ENCODE measurements at regions not wholly inside any gene's neighbourhood (a gene's known extent, or its start where the extent isn't known, plus 50 kb on each side); places are given as distances from the start of the nearest gene placed in this dataset.
A peak's percentile ranks its signal among the peaks of the same experiment; 100 is the strongest.
"Not testable (repeated sequence)": the region's sequence is repeated elsewhere in the genome, so short reads cannot be mapped to it uniquely, and the experiment has no call there.

DNA sequence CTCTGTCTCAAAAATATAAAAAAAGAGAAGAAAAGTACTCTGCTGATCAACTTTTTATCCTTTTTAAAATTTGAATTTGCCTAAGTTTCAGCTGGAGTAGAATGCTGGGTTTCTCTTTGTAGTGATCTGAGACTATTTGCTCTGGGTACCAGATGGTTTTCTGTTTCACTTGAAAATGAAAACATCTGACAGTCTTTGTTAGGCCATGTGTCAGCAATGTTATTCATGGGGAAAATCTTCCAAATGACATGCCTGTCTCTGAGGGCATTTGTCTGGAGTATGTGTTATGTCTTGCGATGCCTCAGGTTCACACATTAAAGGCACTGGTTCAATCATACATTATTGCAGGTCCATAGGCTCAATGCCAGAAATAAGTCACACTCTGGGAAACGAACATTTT is 175.3 kb upstream of the TMEM229A start:
- DNase-seq: no peak

- no peak for DNase-seq
Measured at GRCh38 chr7:124205526-124205925, 172.7 kb upstream of the TMEM229A start.

- no peak for DNase-seq
Measured at GRCh38 chr7:124202546-124202945, 169.7 kb upstream of the TMEM229A start.

DNA sequence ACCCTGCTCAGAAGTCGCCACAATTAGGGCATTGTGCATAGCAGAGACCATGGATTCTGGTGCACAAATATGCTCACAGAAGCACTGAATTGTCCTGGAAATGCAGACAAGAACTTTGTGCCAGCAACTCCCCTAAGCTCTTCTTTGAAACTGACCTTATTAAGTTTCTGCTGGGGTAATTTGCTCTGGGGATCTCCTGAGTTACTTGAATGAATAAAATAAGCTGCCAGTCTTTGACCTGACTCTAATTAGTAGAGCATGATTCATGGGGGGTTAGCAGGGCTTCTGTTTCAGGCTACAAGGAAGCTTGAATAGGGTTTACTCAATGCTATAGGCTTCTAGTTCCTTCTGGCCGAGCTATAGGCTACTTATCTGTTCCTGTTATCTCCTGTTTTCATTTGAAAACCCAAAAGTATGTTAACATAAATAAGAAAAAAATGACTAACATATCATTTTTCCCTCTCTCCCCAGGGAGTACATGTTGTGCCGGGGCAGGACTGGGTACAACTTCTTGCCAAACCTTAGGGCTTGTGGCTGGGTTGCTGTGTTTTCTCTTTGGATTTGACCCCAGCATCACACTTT is 169.0 kb upstream of the TMEM229A start:
- DNase-seq: no peak

DNA sequence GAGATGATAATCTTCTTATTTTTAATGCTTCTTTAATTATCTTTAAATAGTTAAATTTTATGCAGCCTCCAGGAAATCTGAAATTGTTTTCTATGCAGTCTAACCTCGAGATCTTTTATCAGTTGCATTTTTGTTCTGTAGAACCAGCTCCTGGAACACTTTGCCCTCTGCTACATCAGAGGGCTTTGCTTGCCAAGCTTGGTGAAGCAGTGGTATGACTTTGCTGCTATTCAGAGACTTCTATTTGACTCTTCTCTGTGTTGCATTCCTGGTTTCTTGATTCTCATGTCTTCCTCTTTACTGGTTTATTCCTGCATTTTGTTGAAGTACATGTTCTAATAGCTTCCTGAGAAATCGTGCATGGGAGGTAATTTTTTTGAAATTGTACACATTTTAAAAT is 163.7 kb upstream of the TMEM229A start:
- no peak for DNase-seq

DNA sequence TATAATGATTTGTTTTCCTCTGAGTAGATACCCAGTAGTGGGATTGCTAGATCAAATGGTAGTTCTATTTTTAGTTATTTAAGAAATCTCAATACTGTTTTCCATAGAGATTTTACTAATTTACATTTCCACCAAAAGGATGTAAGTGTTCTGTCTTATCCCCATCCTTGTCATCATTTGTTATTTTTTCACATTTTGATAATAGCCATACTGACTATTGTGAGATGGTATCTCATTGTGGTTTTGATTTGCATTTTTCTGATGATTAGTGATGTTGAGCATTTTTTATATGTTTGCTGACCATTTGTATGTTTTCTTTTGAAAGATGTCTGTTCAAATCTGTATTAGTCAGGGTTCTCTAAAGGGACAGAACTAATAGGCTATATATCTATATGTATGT is 160.0 kb upstream of the TMEM229A start:
- no peak for DNase-seq

DNA sequence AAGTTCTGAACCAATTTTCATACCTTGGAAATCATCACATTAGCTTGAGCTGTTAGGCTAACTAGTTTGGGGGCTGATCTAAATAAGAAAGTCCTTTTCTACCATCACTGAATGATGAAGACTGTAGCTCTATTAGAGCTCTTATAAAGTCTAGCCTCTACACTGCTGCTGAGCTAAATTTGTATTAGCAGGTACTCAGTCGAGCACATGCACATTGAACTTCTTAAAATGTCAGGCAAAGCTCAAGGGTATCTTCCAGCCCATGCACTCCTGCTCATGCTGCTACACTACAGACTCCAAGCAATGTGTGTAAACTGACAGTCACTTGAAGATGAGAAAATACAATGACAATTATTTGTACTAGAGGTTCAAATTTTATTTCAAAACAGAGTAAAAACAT is 158.8 kb upstream of the TMEM229A start:
- no peak for DNase-seq

DNA sequence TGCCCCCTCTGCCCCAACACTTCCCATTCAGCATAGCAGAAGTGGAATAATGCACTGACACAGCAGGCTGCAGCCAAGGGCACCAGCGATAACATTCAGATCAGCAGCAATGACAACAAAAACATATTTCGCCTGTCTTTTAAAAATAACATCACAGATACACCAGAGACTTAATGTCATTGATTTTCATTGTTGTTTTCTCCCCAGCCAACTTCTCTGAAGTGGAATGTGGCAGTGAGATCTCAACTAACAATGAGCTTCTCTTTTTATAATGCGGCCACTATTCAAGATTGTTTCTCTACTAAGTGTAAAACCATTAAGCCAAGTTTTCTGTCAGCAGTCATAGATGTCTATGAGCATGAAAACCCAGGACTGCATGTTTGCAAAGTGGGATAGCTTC is 158.2 kb upstream of the TMEM229A start:
- no peak for DNase-seq

GRCh38 chr7:124188576-124188975 is 155.7 kb upstream of the TMEM229A start:
- no peak for DNase-seq

- DNase-seq: no peak
Measured at GRCh38 chr7:124187962-124188361, 155.1 kb upstream of the TMEM229A start.

GRCh38 chr7:124183649-124184048 is 150.8 kb upstream of the TMEM229A start:
- DNase-seq: no peak

DNA sequence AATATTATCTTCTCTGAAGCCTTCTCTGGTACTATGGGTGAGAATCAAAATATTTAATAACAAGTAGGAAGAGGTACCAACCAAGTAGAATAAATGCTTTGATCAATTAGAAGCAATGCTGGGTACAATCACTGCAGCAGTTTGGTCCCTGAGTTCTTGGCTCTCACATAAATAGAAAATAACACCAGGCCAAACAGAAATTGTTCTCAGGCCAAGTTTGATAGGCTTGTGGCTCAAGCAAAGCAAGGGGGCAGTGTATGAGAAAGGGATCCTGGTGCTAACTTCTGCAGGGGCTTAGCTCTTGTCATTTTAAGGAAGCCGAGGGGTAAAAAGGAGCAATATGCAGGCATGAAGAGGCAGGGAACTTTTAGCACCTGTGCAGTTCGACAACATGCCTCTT is 146.8 kb upstream of the TMEM229A start:
- no peak for DNase-seq

DNA sequence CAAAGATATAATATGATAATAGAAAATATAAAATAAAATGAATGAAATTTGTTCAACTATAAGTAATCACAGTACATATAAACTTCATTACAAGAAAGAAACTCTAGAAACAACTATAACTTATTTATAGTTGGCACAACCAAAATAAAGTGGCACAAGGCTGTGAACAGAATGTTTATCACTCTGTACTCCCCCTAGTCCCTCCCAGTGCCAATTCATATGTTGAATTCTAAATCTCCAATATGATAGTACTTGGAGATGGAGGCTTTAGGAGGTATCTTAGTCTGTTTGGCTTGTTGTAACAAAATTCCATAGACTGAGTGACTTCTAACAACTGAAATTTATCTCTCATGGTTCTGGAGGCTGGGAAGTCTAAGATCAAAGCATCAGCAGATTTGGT is 145.0 kb upstream of the TMEM229A start:
- DNase-seq: no peak

DNA sequence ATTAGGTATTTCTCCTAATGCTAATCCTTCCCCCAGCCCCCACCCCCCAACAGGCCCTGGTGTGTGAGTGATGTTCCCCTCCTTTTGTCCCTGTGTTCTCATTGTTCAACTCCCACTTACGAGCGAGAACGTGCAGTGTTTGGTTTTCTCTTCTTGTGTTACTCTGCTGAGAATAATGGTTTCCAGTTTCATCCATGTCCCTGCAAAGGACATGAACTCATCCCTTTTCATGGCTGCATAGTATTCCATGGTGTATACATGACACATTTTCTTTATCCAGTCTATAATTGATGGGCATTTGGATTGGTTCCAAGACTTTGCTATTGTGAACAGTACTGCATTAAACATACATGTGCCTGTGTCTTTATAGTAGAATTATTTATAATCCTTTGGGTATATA is 138.9 kb upstream of the TMEM229A start:
- DNase-seq: not testable (repeated sequence)

GRCh38 chr7:124171068-124171467 is 138.2 kb upstream of the TMEM229A start:
- DNase-seq: peak in 1 of 2 experiments; percentile 7

DNA sequence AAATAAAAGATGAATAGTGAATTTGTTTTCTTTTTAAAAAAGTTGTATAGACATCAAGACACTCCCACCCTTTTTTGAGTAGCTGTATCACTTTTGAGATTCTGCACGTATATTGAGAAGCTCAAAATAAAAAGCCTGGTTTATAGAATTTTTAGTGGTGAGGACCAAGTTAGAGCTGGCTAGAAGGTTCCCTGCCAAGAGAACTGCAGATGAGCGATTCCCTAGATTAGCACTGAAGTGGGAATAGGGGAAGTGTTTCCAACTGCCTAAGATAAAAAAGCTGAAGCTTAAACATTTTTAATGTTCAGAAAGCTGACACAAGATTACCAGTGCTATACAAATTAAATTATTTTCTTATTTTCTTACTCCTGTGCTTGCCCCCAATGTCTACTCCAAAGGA is 135.7 kb upstream of the TMEM229A start:
- no peak for DNase-seq

DNA sequence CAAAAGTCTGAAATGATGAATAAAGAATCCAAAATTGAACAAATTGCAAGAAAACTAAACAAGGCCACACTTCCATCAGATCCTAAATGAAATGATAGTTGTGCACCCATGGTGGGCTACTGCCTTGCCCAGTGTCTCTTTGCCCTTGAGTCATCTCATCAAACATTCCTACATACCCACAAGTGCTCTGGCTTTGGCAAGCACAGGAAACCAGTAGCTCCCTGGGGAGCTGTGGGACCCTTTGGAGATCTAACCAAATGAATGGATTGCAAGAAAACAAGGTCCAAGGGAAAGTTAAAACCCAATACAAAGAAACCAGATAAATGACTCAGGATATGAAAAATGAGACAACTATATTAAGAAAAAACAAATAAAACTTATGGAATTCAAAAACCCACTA is 129.8 kb upstream of the TMEM229A start:
- DNase-seq: no peak

GRCh38 chr7:124155432-124156022 is 122.7 kb upstream of the TMEM229A start:
- DNase-seq: peak; percentile 8 to 15

DNA sequence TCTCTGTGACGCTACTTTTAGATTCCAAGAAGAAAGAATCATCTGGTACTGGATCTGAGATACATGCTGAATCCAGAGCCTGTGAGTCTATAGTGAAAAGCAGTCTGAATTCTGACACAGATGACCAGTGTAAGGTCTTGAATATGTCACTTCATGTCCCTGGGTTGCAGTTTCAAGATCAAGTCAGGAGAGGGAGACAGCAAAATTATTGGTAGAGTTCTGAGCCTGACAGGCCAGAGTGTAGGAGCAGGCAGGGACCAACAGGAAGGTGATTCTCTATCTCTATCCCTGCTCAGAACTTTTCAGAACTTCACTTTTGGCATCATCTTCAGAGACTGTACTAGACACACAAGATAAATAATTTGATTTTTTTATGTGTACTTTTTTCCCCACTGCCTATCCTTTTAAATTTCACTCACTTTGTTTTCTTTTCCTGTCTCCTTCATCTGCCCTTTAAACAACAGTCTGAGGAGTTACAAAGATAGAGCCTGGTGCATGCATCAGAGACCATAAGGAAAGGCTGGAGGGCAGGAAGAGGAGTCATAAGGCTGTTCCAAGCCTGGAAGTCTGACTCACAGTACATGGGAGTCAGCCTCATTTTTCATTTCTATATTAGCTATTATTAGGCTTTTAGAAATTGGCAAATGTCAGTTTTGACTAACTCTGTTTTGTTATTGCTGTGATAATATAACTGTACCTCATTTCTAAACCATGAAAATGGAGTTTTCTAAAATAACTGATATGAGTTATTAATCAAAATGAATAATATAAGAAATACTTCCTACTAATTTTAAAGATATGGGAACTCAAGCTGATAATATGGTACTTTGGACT is 120.2 kb upstream of the TMEM229A start:
- DNase-seq: peak; percentile 29 to 38

GRCh38 chr7:124137664-124138063 is 104.8 kb upstream of the TMEM229A start:
- DNase-seq: no peak

DNA sequence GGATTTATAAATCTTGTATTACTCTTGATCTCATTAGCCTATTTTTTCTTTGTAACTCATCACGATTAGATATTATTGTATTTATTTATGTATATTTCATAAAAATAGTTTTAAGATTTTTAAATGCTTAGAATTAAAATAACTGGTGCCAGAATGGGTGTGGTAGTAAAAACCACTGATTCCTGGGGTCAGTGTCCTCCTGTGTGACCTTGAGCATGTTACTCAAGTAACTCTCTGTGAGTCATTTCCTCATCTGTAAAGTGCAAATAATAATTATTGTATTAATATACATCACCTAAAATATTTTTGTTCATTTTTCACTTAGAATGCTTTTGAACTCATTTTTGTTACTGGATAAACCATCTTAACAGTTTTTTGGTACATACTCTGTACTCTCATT is 91.3 kb upstream of the TMEM229A start:
- DNase-seq: no peak

GRCh38 chr7:124120911-124121310 is 88.0 kb upstream of the TMEM229A start:
- no peak for DNase-seq

- no peak for DNase-seq
Measured at GRCh38 chr7:124113045-124113444, 80.2 kb upstream of the TMEM229A start.

DNA sequence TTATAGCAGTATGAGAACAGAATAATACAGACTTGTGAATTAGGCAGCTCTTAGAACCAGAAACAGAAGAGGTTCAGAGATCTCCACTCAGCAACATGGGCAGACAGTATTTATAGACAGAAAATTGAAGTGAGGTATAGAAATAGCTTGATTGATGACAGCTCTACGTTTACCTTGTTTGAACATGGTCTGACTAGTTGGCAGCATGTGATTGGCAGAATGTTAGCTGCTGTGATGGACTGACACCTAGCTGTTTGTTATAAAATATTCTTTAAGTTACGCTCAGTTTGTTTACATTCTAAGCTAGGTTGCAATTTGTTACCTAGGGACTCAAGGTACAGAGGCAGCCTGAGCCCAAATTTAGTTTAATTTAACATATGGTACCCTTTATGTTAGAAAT is 73.7 kb upstream of the TMEM229A start:
- DNase-seq: no peak

Measured in SHP77 (cell line).